Smooth muscle cell (in vitro differentiated cells): ENCODE measurements at regions not wholly inside any gene's neighbourhood (a gene's known extent, or its start where the extent isn't known, plus 50 kb on each side); places are given as distances from the start of the nearest gene placed in this dataset.

Experiments
- DNase-seq: peaks from one replicate; lab custom pipeline; 2025; ENCODE audit not compliant: unreplicated experiment; lab: John Stamatoyannopoulos, UW
- H2AFZ ChIP-seq: fragments of 200-600 bp; sonication (generic); 2 replicates; pipeline ENCODE4 v1.6.0; 2016; ENCODE audit warnings: antibody characterized with exemption, low read depth, mild to moderate bottlenecking
- H3F3A ChIP-seq: fragments of 200-600 bp; sonication (generic); 2 replicates; pipeline ENCODE4 v1.6.0; 2017; ENCODE audit warnings: antibody characterized with exemption, low read depth
- H3K27ac ChIP-seq: fragments of 200-600 bp; sonication (generic); 2 replicates; pipeline ENCODE4 v1.5.1; 2016; ENCODE audit warnings: low read depth, mild to moderate bottlenecking
- H3K27me3 ChIP-seq: fragments of 200-600 bp; sonication (generic); 2 replicates; pipeline ENCODE4 v1.6.1; 2016; ENCODE audit warnings: low read depth, mild to moderate bottlenecking
- H3K36me3 ChIP-seq: fragments of 200-600 bp; sonication (generic); 2 replicates; pipeline ENCODE4 v1.5.1; 2016; ENCODE audit warnings: low read depth
- H3K4me1 ChIP-seq: fragments of 200-600 bp; sonication (generic); 2 replicates; pipeline ENCODE4 v1.5.1; 2016; ENCODE audit warnings: low read depth
- H3K4me2 ChIP-seq: fragments of 200-600 bp; sonication (generic); 2 replicates; pipeline ENCODE4 v1.6.0; 2016; ENCODE audit warnings: mild to moderate bottlenecking
- H3K4me3 ChIP-seq: fragments of 200-600 bp; sonication (generic); 2 replicates; pipeline ENCODE4 v1.5.1; 2016; ENCODE audit warnings: mild to moderate bottlenecking
- H3K79me2 ChIP-seq: fragments of 200-600 bp; sonication (generic); 2 replicates; pipeline ENCODE4 v1.6.0; 2016; ENCODE audit warnings: low read depth, mild to moderate bottlenecking
- H3K9ac ChIP-seq: fragments of 200-600 bp; sonication (generic); 2 replicates; pipeline ENCODE4 v1.6.0; 2016; ENCODE audit warnings: low read depth
- H3K9me3 ChIP-seq: fragments of 200-600 bp; sonication (generic); replicated peaks from 2 replicates; pipeline ENCODE4 v1.5.1; 2016; ENCODE audit warnings: low read depth
- H4K20me1 ChIP-seq: fragments of 200-600 bp; sonication (generic); 2 replicates; pipeline ENCODE4 v1.6.0; 2016; ENCODE audit warnings: low read depth
- CTCF ChIP-seq: fragments of 200-600 bp; sonication (generic); IDR thresholded peaks from 2 replicates; pipeline ENCODE4 v1.5.1; 2017; ENCODE audit warnings: borderline replicate concordance, mild to moderate bottlenecking, antibody characterized with exemption; ENCODE audit not compliant: insufficient read depth, poor library complexity, severe bottlenecking
- WGBS: methylation state at CpG from one replicate; pipeline ENCODE4 v1.1.7; 2016; ENCODE audit warnings: low lambda C conversion rate; 5-methylcytosine and 5-hydroxymethylcytosine counted together

- peak overlapping the region; percentile 5 for H3K27ac ChIP-seq
- H3K9me3 ChIP-seq, result no peaks in the 10 kb centered on the region
- H3K4me3 ChIP-seq, result no peak overlapping the region
- no peaks in the 10 kb centered on the region for H3K36me3 ChIP-seq
- H2AFZ ChIP-seq, result peak overlapping the region; percentile 17
- WGBS, result 44% methylated on average over 5 of the region's 5 CpGs
- no peak overlapping the region for H3K9ac ChIP-seq
- peaks cover 24% of the 10 kb centered on the region for H3K4me1 ChIP-seq
- no peaks in the 10 kb centered on the region for H3K79me2 ChIP-seq
- TF ChIP-seq CTCF, result no peak
- DNase-seq, result no peak
- H4K20me1 ChIP-seq, result no peaks in the 10 kb centered on the region
- H3K27me3 ChIP-seq, result no peaks in the 10 kb centered on the region
- no peaks in the 10 kb centered on the region for H3F3A ChIP-seq
- H3K4me2 ChIP-seq, result no peak overlapping the region
These were observed 260.5 kb upstream of the MARCKS start for GRCh38 chr6:113596387-113597230.

- DNase-seq, result no peak
- no peak overlapping the region for H3K4me2 ChIP-seq
- no peaks in the 10 kb centered on the region for H4K20me1 ChIP-seq
- no peaks in the 10 kb centered on the region for H3F3A ChIP-seq
- H3K27me3 ChIP-seq, result no peaks in the 10 kb centered on the region
- no peaks in the 10 kb centered on the region for H3K36me3 ChIP-seq
- H3K9me3 ChIP-seq, result no peaks in the 10 kb centered on the region
- no peak overlapping the region for H3K9ac ChIP-seq
- peak overlapping the region; percentile 5 for H3K27ac ChIP-seq
- 67% methylated on average over 1 of the region's 1 CpG for WGBS
- H3K4me1 ChIP-seq, result peaks cover 20% of the 10 kb centered on the region
- H3K4me3 ChIP-seq, result no peak overlapping the region
- no peak for TF ChIP-seq CTCF
- no peak overlapping the region for H2AFZ ChIP-seq
- no peaks in the 10 kb centered on the region for H3K79me2 ChIP-seq
These were observed 259.9 kb upstream of the MARCKS start for GRCh38 chr6:113597231-113597583.

- H3K4me2 ChIP-seq, result peak overlapping the region; percentile 10
- no peaks in the 10 kb centered on the region for H4K20me1 ChIP-seq
- H3K27ac ChIP-seq, result peak overlapping the region; percentile 14
- no peaks in the 10 kb centered on the region for H3K27me3 ChIP-seq
- WGBS, result 89% methylated on average over 3 of the region's 3 CpGs
- DNase-seq, result no peak
- no peak overlapping the region for H2AFZ ChIP-seq
- no peaks in the 10 kb centered on the region for H3K36me3 ChIP-seq
- H3F3A ChIP-seq, result no peaks in the 10 kb centered on the region
- H3K4me1 ChIP-seq, result peaks cover 13% of the 10 kb centered on the region
- no peaks in the 10 kb centered on the region for H3K9me3 ChIP-seq
- H3K9ac ChIP-seq, result no peak overlapping the region
- no peaks in the 10 kb centered on the region for H3K79me2 ChIP-seq
- H3K4me3 ChIP-seq, result no peak overlapping the region
- no peak for TF ChIP-seq CTCF
These were observed 258.4 kb upstream of the MARCKS start for GRCh38 chr6:113598786-113599185.

GRCh38 chr6:113599444-113599843, 257.7 kb upstream of the MARCKS start:
- TF ChIP-seq CTCF, result no peak
- no peak overlapping the region for H2AFZ ChIP-seq

More at GRCh38 chr6:113599444-113599843, 257.7 kb upstream of the MARCKS start:
- H4K20me1 ChIP-seq, result no peaks in the 10 kb centered on the region
- H3K79me2 ChIP-seq, result no peaks in the 10 kb centered on the region
- H3K4me2 ChIP-seq, result peak overlapping the region; percentile 10
- peaks cover 13% of the 10 kb centered on the region for H3K4me1 ChIP-seq
- peak overlapping the region; percentile 14 for H3K27ac ChIP-seq
- H3K9me3 ChIP-seq, result no peaks in the 10 kb centered on the region
- DNase-seq, result no peak
- no peaks in the 10 kb centered on the region for H3K36me3 ChIP-seq
- no peak overlapping the region for H3K9ac ChIP-seq
- no peaks in the 10 kb centered on the region for H3F3A ChIP-seq
- no peaks in the 10 kb centered on the region for H3K27me3 ChIP-seq
- no peak overlapping the region for H3K4me3 ChIP-seq
